Muscle layer of duodenum (tissue), 2 donors: ENCODE measurements at regions not wholly inside any gene's neighbourhood (a gene's known extent, or its start where the extent isn't known, plus 50 kb on each side); places are given as distances from the start of the nearest gene placed in this dataset.
"Not testable (repeated sequence)": the region's sequence is repeated elsewhere in the genome, so short reads cannot be mapped to it uniquely, and the experiment has no call there.

Source experiments
- H3K27ac ChIP-seq: one replicate; pipeline ENCODE4 v1.7.0; 2013; ENCODE audit warnings: mild to moderate bottlenecking, low read length
- H3K27me3 ChIP-seq: one replicate; pipeline ENCODE4 v1.7.0; 2013; ENCODE audit warnings: low read depth, mild to moderate bottlenecking, control low read depth, low read length
- H3K36me3 ChIP-seq, 2 donors: one replicate each; pipeline ENCODE4 v1.7.0; 2013; ENCODE audit warnings: low read length in 2 of 2, control low read depth in 1 of 2, mild to moderate bottlenecking in 1 of 2; ENCODE audit not compliant: insufficient read depth in 2 of 2, control insufficient read depth in 1 of 2
- H3K4me1 ChIP-seq, 2 donors: one replicate each; pipeline ENCODE4 v1.7.0; 2013; ENCODE audit warnings: low read length in 2 of 2, mild to moderate bottlenecking in 2 of 2, control low read depth in 1 of 2, moderate library complexity in 1 of 2; ENCODE audit not compliant: insufficient read depth in 2 of 2, control insufficient read depth in 1 of 2
- H3K4me3 ChIP-seq, 2 donors: one replicate each; pipeline ENCODE4 v1.7.0; 2013; ENCODE audit warnings: low read length in 2 of 2, low read depth in 1 of 2, mild to moderate bottlenecking in 1 of 2
- H3K9me3 ChIP-seq, 2 donors: one replicate each; pipeline ENCODE4 v1.7.0; 2013; ENCODE audit warnings: low read length in 2 of 2, control low read depth in 1 of 2, mild to moderate bottlenecking in 1 of 2; ENCODE audit not compliant: control insufficient read depth in 1 of 2
- donor health status: healthy.

GRCh38 chr2:138294451-138294850, 207.1 kb upstream of the SPOPL start:
- H3K36me3 ChIP-seq: peaks cover 0 to 8% of the 10 kb centered on the region in 2 donors

DNA sequence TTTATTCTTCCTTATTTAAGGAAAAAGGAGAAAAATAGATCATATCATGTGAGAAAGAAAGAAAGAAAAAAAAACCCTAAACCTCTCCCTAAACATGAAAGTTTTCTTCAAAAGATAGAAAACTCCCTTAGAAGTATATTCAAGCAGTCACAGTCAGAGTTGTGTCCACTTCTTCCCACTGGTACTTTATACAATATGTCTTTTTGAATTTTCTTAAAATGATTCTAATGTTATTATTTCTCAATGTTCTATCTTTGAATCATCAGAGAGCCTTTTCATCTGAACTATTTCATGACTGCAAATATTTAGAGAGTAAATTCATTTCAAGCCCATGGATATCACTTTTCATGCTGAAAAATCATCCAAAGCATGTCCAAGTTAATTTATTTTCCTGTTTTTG, 205.2 kb upstream of the SPOPL start:
- Histone ChIP-seq H3K27me3 (no peaks in the 10 kb centered on the region), H3K4me3 (no peak overlapping the region), H3K27ac (no peak overlapping the region), H3K4me1 (no peaks in the 10 kb centered on the region), H3K36me3 (peaks cover 0 to 6% of the 10 kb centered on the region in 2 donors), H3K9me3 (no peaks in the 10 kb centered on the region)

More at GRCh38 chr2:138294451-138294850, 207.1 kb upstream of the SPOPL start:
- H3K27ac ChIP-seq: no peak overlapping the region
- H3K27me3 ChIP-seq: no peaks in the 10 kb centered on the region
- no peaks in the 10 kb centered on the region for H3K4me1 ChIP-seq
- H3K9me3 ChIP-seq: no peaks in the 10 kb centered on the region
- no peak overlapping the region for H3K4me3 ChIP-seq

DNA sequence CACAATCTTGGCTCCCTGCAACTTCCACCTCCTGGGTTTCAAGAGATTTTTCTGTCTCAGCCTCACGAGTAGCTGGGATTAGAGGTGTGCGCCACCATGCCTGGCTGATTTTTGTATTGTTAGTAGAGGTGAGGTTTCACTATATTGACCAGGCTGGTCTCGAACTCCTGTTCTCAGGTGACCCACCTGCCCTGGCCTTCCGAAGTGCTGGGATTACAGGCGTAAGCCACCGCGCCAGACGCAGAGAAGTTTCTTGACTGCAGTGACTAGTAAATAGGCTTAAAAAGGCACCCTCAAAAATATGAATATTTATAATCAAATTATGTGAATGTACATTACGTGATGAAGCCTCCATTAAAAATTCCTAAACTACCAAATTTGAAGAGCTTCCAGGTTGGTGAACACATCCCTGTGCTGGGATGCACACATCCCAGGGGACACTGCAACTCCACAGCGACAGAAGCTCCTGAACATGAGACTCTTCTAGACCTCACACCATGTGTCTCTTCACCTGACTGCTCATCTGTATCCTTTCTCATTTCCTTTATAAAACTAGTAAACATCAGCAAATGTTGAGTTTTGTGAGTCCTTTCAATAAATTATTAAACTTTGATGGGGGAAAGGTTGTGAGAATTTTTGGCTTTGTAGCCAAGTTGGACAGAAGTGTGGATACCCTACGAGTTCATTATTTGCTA, 203.3 kb upstream of the SPOPL start:
- Histone ChIP-seq H3K27me3 (no peaks in the 10 kb centered on the region), H3K27ac (no peak overlapping the region), H3K4me3 (no peak overlapping the region), H3K36me3 (no peaks in the 10 kb centered on the region), H3K9me3 (no peaks in the 10 kb centered on the region), H3K4me1 (no peaks in the 10 kb centered on the region)

- Histone ChIP-seq H3K4me3 (no peak overlapping the region), H3K27me3 (no peaks in the 10 kb centered on the region), H3K27ac (no peak overlapping the region), H3K36me3 (no peaks in the 10 kb centered on the region), H3K4me1 (no peaks in the 10 kb centered on the region), H3K9me3 (no peaks in the 10 kb centered on the region)
Observed at GRCh38 chr2:138298900-138299299, 202.7 kb upstream of the SPOPL start.

- Histone ChIP-seq H3K4me1 (no peaks in the 10 kb centered on the region), H3K36me3 (no peaks in the 10 kb centered on the region), H3K9me3 (no peaks in the 10 kb centered on the region), H3K27me3 (no peaks in the 10 kb centered on the region), H3K4me3 (no peak overlapping the region), H3K27ac (no peak overlapping the region)
Observed at GRCh38 chr2:138306626-138307025, 194.9 kb upstream of the SPOPL start.

DNA sequence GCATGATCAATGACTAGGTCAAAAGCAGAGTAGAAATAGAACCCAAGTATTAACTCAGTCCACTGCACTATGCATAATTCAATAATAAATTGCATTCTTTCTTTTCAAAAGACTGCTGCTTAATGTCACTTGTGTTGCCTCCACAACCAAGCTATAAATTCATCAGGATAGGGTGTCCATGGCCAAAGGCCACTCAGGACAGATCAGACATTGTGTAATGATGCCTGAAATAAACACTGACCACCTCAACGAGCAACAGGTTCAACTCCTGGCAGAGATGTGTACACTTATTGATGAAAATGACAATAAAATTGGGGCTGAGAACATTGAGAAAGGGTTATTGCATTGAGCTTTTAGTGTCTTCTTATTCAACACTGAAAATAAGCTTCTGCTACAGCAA, 194.5 kb upstream of the SPOPL start:
- Histone ChIP-seq H3K4me1 (no peaks in the 10 kb centered on the region), H3K36me3 (no peaks in the 10 kb centered on the region), H3K27me3 (no peaks in the 10 kb centered on the region), H3K4me3 (no peak overlapping the region), H3K9me3 (no peaks in the 10 kb centered on the region), H3K27ac (no peak overlapping the region)

- Histone ChIP-seq H3K27ac (no peak overlapping the region), H3K4me1 (no peaks in the 10 kb centered on the region), H3K27me3 (no peaks in the 10 kb centered on the region), H3K4me3 (no peak overlapping the region), H3K9me3 (no peaks in the 10 kb centered on the region), H3K36me3 (no peaks in the 10 kb centered on the region)
Observed at GRCh38 chr2:138309760-138310159, 191.8 kb upstream of the SPOPL start.

DNA sequence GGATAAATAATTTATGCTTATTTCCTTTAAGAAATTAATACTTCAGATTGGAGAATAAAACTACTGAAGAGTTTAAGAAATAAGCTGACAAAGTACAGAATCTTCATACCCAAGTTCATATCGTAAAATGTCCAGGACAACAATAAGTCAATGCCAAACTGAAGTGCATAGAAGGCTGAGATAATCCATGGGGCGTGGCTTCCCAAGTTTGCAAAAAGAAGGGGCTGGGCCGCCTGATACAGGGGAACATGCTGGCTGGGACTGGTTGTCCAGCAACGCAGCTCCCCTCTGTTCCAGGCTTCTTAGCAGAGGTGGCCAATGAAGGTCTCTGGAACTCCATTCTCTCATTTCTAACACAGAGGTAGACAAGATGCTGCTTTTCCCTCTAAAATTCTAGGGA, 189.5 kb upstream of the SPOPL start:
- Histone ChIP-seq H3K27me3 (no peaks in the 10 kb centered on the region), H3K36me3 (no peaks in the 10 kb centered on the region), H3K4me3 (no peak overlapping the region), H3K4me1 (no peaks in the 10 kb centered on the region), H3K27ac (no peak overlapping the region), H3K9me3 (no peaks in the 10 kb centered on the region)

DNA sequence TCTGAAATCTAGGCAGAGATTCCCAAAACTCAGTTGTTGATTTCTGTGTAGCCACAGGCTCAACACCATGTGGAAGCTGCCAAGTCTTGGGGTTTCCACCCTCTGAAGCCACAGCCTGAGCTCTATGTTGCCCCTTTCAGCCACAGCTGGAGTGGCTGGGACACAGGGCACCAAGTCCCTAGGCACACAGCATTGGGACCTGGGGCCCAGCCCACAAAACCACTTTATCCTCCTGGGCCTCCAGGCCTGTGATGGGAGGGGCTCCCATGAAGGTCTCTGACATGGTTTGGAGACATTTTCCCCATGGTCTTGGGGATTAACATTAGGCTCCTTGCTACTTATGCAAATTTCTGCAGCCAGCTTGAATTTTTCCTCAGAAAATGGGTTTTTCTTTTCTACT, 186.0 kb upstream of the SPOPL start:
- not testable (repeated sequence) for H3K36me3 ChIP-seq, H3K27ac ChIP-seq, H3K27me3 ChIP-seq, H3K4me1 ChIP-seq, H3K4me3 ChIP-seq, H3K9me3 ChIP-seq

DNA sequence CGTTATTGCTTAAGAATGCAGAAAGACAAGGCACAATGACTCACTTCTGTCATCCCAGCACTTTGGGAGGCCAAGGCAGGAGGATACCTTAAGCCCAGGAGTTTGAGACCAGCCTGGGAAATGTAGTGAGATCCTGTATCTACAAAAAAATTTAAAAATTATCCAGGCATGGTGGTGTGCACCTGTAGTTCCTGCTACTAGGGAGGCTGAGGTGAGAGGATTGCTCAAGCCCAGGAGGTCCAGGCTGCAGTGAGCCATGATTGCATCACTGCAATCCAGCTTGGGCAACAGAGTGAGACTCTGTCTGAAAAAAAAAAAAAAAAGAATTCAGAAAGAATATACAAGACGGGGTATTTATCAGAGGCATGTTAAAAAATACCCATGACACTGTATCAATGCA, 182.0 kb upstream of the SPOPL start:
- Histone ChIP-seq H3K4me3 (no peak overlapping the region), H3K4me1 (no peaks in the 10 kb centered on the region), H3K27me3 (no peaks in the 10 kb centered on the region), H3K27ac (no peak overlapping the region), H3K9me3 (no peaks in the 10 kb centered on the region), H3K36me3 (no peaks in the 10 kb centered on the region)

DNA sequence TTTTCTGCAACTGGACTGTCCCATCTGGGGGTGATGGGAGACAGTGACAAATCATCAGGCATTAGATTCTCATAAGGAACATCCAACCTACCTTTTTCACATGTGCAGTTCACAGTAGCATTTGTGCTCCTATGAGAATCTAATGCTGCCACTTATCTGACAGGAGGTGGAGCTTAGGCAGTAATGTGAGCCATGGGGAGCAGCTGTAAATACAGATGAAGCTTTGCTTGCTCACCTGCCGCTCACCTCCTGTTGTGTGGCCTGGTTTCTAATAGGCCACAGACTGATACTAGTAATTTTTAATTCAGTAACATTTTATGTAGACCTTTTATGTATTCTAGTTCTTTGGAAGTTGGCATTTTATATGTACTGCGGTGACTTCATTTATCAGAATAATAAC, 180.1 kb upstream of the SPOPL start:
- Histone ChIP-seq H3K27ac (no peak overlapping the region), H3K27me3 (no peaks in the 10 kb centered on the region), H3K4me3 (no peak overlapping the region), H3K9me3 (no peaks in the 10 kb centered on the region), H3K4me1 (no peaks in the 10 kb centered on the region), H3K36me3 (no peaks in the 10 kb centered on the region)

DNA sequence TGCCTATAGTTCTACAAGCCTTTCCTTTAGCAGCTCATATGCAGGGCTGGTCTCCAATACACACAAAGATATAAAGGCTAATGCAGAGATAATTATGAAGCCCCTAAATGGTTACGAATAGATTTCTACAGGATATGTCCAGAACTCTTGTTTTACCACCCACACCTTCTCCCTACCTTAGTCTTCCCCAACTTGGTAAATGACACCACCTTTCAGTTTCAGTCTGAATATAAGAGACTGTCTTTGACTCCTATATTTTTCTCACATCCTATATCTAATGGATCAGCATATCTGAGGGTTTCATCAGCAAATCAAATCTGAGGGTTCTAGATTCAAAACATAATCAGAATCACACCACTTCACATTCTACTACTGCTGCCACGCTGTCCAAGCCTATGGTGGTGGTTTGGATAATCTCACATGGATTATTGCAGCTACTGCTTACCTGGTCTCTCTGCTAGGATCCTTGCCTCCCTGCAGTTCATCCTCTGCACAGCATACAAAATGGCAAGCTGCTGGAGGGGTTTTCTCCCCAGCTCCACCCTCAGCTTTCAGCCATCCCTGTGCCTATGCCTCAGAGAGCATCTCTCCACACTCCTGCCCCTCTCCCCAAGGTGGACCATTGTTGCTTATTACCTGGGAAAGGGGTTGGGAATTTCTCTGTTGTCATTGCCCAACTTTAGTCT, 178.0 kb upstream of the SPOPL start:
- H3K9me3 ChIP-seq: no peaks in the 10 kb centered on the region
- no peaks in the 10 kb centered on the region for H3K4me1 ChIP-seq
- no peak overlapping the region for H3K27ac ChIP-seq
- no peak overlapping the region for H3K4me3 ChIP-seq
- H3K36me3 ChIP-seq: no peaks in the 10 kb centered on the region
- H3K27me3 ChIP-seq: no peaks in the 10 kb centered on the region
